Spleen (tissue), 7 donors: ENCODE measurements at regions not wholly inside any gene's neighbourhood (a gene's known extent, or its start where the extent isn't known, plus 50 kb on each side); places are given as distances from the start of the nearest gene placed in this dataset.

Experiments used
- POLR2AphosphoS5 ChIP-seq, 3 donors: sonication (generic); formaldehyde crosslinking; IDR thresholded peaks; one replicate each; pipeline ENCODE4 v1.5.1; 2017; ENCODE audit warnings: antibody characterized with exemption in 3 of 3
- TF ChIP-seq, protein P1 (sequence below), 11 experiments: fragments of 200-600 bp in 7 of 11; fragments of 450-650 bp in 4 of 11; sonication (generic) in 4 of 11; IDR thresholded peaks in 8 of 11; conservative IDR thresholded peaks in 3 of 11; 1 replicate in 7 of 11; 2 replicates in 4 of 11; pipeline versions ENCODE4 v1.4.0 to v1.8.0; 2016 to 2021; ENCODE audit warnings: antibody characterized with exemption in 11 of 11, inconsistent platforms in 4 of 11, mild to moderate bottlenecking in 1 of 11
- donor health status: DM: no; HTN: no; CAD: no; lungs with moderate emphysema.
- donor health status: DM: no; HTN: no; CAD: no.
- donor health status: DM: no; HTN: no; CAD: no.

DNA sequence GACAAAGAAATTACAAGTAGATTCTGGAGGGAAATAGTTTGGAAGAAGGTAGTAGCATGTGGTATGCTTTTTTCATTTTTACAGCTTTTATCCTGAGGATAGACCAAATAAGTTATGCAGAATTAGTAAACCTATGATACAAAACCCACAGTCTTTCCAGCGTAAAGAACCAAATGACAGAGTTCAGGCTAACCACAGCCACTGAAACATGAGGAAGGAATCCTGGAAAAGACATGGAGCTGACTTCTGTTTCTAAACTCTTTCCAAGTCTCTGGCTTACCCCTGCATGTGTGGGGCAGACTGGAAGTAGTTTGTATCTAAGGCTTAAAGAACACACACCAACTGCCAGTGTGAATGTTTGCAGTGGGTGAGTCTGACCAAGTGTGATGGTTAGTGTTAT is 258.4 kb upstream of the TENM4 start:
- TF ChIP-seq POLR2AphosphoS5 (IDR thresholded peaks at IDR 0.05): no peak
- TF ChIP-seq, protein P1, sequence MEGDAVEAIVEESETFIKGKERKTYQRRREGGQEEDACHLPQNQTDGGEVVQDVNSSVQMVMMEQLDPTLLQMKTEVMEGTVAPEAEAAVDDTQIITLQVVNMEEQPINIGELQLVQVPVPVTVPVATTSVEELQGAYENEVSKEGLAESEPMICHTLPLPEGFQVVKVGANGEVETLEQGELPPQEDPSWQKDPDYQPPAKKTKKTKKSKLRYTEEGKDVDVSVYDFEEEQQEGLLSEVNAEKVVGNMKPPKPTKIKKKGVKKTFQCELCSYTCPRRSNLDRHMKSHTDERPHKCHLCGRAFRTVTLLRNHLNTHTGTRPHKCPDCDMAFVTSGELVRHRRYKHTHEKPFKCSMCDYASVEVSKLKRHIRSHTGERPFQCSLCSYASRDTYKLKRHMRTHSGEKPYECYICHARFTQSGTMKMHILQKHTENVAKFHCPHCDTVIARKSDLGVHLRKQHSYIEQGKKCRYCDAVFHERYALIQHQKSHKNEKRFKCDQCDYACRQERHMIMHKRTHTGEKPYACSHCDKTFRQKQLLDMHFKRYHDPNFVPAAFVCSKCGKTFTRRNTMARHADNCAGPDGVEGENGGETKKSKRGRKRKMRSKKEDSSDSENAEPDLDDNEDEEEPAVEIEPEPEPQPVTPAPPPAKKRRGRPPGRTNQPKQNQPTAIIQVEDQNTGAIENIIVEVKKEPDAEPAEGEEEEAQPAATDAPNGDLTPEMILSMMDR (IDR thresholded peaks at IDR 0.05 in 8 of 11, conservative IDR thresholded peaks at IDR 0.05 in 3 of 11): no peak
